ENCODE measurements at regions not wholly inside any gene's neighbourhood (a gene's known extent, or its start where the extent isn't known, plus 50 kb on each side); places are given as distances from the start of the nearest gene placed in this dataset.

GRCh38 chr2:76512201-76512820 is 801.6 kb upstream of the GCFC2 start:
- TF ChIP-seq CTCF (IDR thresholded peaks at IDR 0.05; ENCODE audit: poor library complexity) (no peak), EZH2 (IDR thresholded peaks at IDR 0.05; ENCODE audit: borderline replicate concordance) (no peak)

All from hepatocyte (in vitro differentiated cells).